ENCODE measurements at regions not wholly inside any gene's neighbourhood (a gene's known extent, or its start where the extent isn't known, plus 50 kb on each side); places are given as distances from the start of the nearest gene placed in this dataset.

DNA sequence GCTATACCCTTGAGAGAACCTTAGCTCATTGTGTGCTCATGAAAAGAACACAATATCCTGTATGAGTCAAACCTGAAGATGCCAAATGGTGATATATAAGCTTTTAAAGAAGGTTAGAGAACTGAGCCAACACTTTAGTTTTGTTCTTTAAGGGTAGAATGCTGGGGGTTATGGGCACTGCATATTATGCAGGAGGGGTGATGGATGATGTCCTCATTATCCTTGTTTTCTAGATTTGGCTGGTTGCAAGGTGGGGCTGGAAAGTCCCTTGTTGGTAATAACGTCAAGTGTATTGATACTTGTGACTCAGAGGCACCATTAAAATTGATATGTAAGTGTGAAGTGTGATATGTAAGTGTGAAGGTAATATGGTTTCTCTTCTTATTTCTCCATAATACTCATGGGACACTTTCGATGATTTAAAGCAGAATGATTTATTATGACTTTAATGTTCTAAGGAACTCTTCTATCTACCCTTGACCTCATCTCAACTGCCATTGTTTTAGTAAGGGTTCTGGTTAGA lies 113.7 kb upstream of the DTNBP1 start:
- no peak for TF ChIP-seq CTCF (IDR thresholded peaks at IDR 0.05; ENCODE audit: low read depth, low read length, poor library complexity, severe bottlenecking)
- no peak for TF ChIP-seq EZH2phosphoT487 (IDR thresholded peaks at IDR 0.05; ENCODE audit: borderline replicate concordance, low read length)

Measured in DOHH2 (cell line).